ENCODE measurements at regions not wholly inside any gene's neighbourhood (a gene's known extent, or its start where the extent isn't known, plus 50 kb on each side); places are given as distances from the start of the nearest gene placed in this dataset.

- no peak for TF ChIP-seq CTCF (IDR thresholded peaks at IDR 0.05; ENCODE audit: insufficient read depth, low read length, poor library complexity, severe bottlenecking)
- Histone ChIP-seq H3K4me3 (ENCODE audit: low read depth, low read length) (no peak overlapping the region), H3K27me3 (ENCODE audit: control insufficient read depth, insufficient read depth, low read length) (no peaks in the 10 kb centered on the region), H3K36me3 (ENCODE audit: control insufficient read depth, insufficient read depth, low read length) (no peaks in the 10 kb centered on the region)
- DNase-seq (ENCODE audit: low read depth): no peak
These were observed 63.6 kb upstream of the TTLL7 start for GRCh38 chr1:84062496-84062895.

GRCh38 chr1:84061336-84061735, 62.4 kb upstream of the TTLL7 start:
- TF ChIP-seq CTCF (IDR thresholded peaks at IDR 0.05; ENCODE audit: insufficient read depth, low read length, poor library complexity, severe bottlenecking): no peak
- Histone ChIP-seq H3K4me3 (ENCODE audit: low read depth, low read length) (no peak overlapping the region), H3K27me3 (ENCODE audit: control insufficient read depth, insufficient read depth, low read length) (no peaks in the 10 kb centered on the region), H3K36me3 (ENCODE audit: control insufficient read depth, insufficient read depth, low read length) (no peaks in the 10 kb centered on the region)
- no peak for DNase-seq (ENCODE audit: low read depth)

- TF ChIP-seq CTCF (IDR thresholded peaks at IDR 0.05; ENCODE audit: insufficient read depth, low read length, poor library complexity, severe bottlenecking): no peak
- Histone ChIP-seq H3K4me3 (ENCODE audit: low read depth, low read length) (no peak overlapping the region), H3K27me3 (ENCODE audit: control insufficient read depth, insufficient read depth, low read length) (no peaks in the 10 kb centered on the region), H3K36me3 (ENCODE audit: control insufficient read depth, insufficient read depth, low read length) (no peaks in the 10 kb centered on the region)
- DNase-seq (ENCODE audit: low read depth): no peak
These were observed 61.8 kb upstream of the TTLL7 start for GRCh38 chr1:84060781-84061180.

GRCh38 chr1:84048820-84049219, 49.9 kb upstream of the TTLL7 start:
- Histone ChIP-seq H3K27me3 (ENCODE audit: control insufficient read depth, insufficient read depth, low read length) (no peaks in the 10 kb centered on the region), H3K36me3 (ENCODE audit: control insufficient read depth, insufficient read depth, low read length) (no peaks in the 10 kb centered on the region), H3K4me3 (ENCODE audit: low read depth, low read length) (no peak overlapping the region)
- DNase-seq (ENCODE audit: low read depth): no peak
- TF ChIP-seq CTCF (IDR thresholded peaks at IDR 0.05; ENCODE audit: insufficient read depth, low read length, poor library complexity, severe bottlenecking): no peak
